IMR-90 (cell line): ENCODE measurements at regions not wholly inside any gene's neighbourhood (a gene's known extent, or its start where the extent isn't known, plus 50 kb on each side); places are given as distances from the start of the nearest gene placed in this dataset.

Experiments used
- ATAC-seq: fragments of 200-7000 bp; cut with Tn5 transposase; 2 replicates; pipeline ENCODE4 v1.9.1; 2020; ENCODE audit warnings: low read depth, mild to moderate bottlenecking, moderate library complexity
- BruUV-seq: library from RNA; stranded (reverse); fragments of 400-500 nt; replicated peaks from 2 replicates; lab custom pipeline; 2021; lab: Mats Ljungman, UMichigan
- CTCF ChIA-PET: fragments of 300-600 bp; formaldehyde crosslinking; extraction: SDS; loops from one replicate; lab custom pipeline; 2021; ENCODE audit warnings: antibody characterized with exemption; lab: Yijun Ruan, JAX
- POLR2A ChIA-PET: fragments of 300-600 bp; sonication (Branson Sonifier 250); formaldehyde crosslinking; loops from one replicate; lab custom pipeline; 2022; ENCODE audit warnings: antibody characterized with exemption; ENCODE audit not compliant: unreplicated experiment; lab: Charles Lee
- DNase-seq: peaks from one replicate; pipeline ENCODE4 v3.0.0; 2013
- H2AFZ ChIP-seq: replicated peaks from 2 replicates; pipeline ENCODE3; 2013; ENCODE audit warnings: low read length, mild to moderate bottlenecking; ENCODE audit not compliant: poor library complexity
- H2AK5ac ChIP-seq: 2 replicates; pipeline ENCODE4 v1.6.1; 2013; ENCODE audit warnings: low read depth, low read length, inconsistent platforms
- H2AK9ac ChIP-seq: replicated peaks from 2 replicates; pipeline ENCODE3; 2013; ENCODE audit warnings: mild to moderate bottlenecking, low read depth, low read length, moderate library complexity; ENCODE audit not compliant: poor library complexity
- H2BK120ac ChIP-seq: 2 replicates; pipeline ENCODE4 v1.6.1; 2013; ENCODE audit warnings: low read depth, low read length, inconsistent platforms
- H2BK15ac ChIP-seq: 3 replicates; pipeline ENCODE4 v1.6.1; 2013; ENCODE audit warnings: low read depth, low read length, inconsistent platforms
- H2BK20ac ChIP-seq: 2 replicates; pipeline ENCODE4 v1.6.1; 2013; ENCODE audit warnings: low read depth, mild to moderate bottlenecking, inconsistent platforms, low read length, moderate library complexity
- H2BK5ac ChIP-seq: 2 replicates; pipeline ENCODE4 v1.6.1; 2013; ENCODE audit warnings: mild to moderate bottlenecking, low read depth, low read length, inconsistent platforms; ENCODE audit not compliant: poor library complexity, severe bottlenecking
- H3K14ac ChIP-seq: replicated peaks from 2 replicates; pipeline ENCODE4 v1.6.1; 2013; ENCODE audit warnings: low read depth, low read length, inconsistent platforms
- H3K18ac ChIP-seq: 2 replicates; pipeline ENCODE4 v1.6.1; 2013; ENCODE audit warnings: low read depth, low read length, control low read depth
- H3K23ac ChIP-seq: 2 replicates; pipeline ENCODE4 v1.6.1; 2013; ENCODE audit warnings: low read depth, low read length, inconsistent platforms
- H3K27ac ChIP-seq: 2 replicates; pipeline ENCODE4 v1.5.1; 2013; ENCODE audit warnings: mild to moderate bottlenecking, control low read depth, low read length; ENCODE audit not compliant: insufficient read depth
- H3K27me3 ChIP-seq: 2 replicates; pipeline ENCODE4 v1.6.1; 2013; ENCODE audit warnings: low read length; ENCODE audit not compliant: control insufficient read depth, insufficient read depth
- H3K36me3 ChIP-seq: 2 replicates; pipeline ENCODE4 v1.6.1; 2013; ENCODE audit warnings: low read length, mixed read lengths; ENCODE audit not compliant: control insufficient read depth, insufficient read depth
- H3K4ac ChIP-seq: 2 replicates; pipeline ENCODE4 v1.6.1; 2013; ENCODE audit warnings: low read depth, low read length, inconsistent platforms
- H3K4me1 ChIP-seq: 2 replicates; pipeline ENCODE4 v1.6.1; 2013; ENCODE audit warnings: low read length, mixed read lengths; ENCODE audit not compliant: control insufficient read depth, insufficient read depth
- H3K4me2 ChIP-seq: 2 replicates; pipeline ENCODE4 v1.6.1; 2013; ENCODE audit warnings: low read depth, mild to moderate bottlenecking, control low read depth, low read length, moderate library complexity
- H3K4me3 ChIP-seq: 2 replicates; pipeline ENCODE4 v1.5.1; 2013; ENCODE audit warnings: low read depth, mild to moderate bottlenecking, control low read depth, low read length, moderate library complexity; ENCODE audit not compliant: insufficient read depth
- H3K56ac ChIP-seq: 2 replicates; pipeline ENCODE4 v1.6.1; 2013; ENCODE audit warnings: low read length, inconsistent platforms; ENCODE audit not compliant: insufficient read depth; ENCODE audit errors: extremely low read depth
- H3K79me1 ChIP-seq, 2 experiments: 2 replicates each; pipeline ENCODE4 v1.6.1; 2013; ENCODE audit warnings: low read length in 2 of 2, inconsistent platforms in 1 of 2, low read depth in 1 of 2
- H3K9ac ChIP-seq: 2 replicates; pipeline ENCODE4 v1.6.1; 2013; ENCODE audit warnings: low read depth, low read length, control low read depth
- H3K9me1 ChIP-seq: 2 replicates; pipeline ENCODE4 v1.6.1; 2013; ENCODE audit warnings: low read length, inconsistent platforms; ENCODE audit not compliant: insufficient read depth
- H3K9me3 ChIP-seq: 2 replicates; pipeline ENCODE4 v1.6.1; 2013; ENCODE audit warnings: low read length; ENCODE audit not compliant: control insufficient read depth, insufficient read depth
- H4K20me1 ChIP-seq: 2 replicates; pipeline ENCODE4 v1.6.1; 2013; ENCODE audit warnings: low read length, inconsistent platforms; ENCODE audit not compliant: insufficient read depth
- H4K5ac ChIP-seq: 2 replicates; pipeline ENCODE4 v1.6.1; 2013; ENCODE audit warnings: mild to moderate bottlenecking, low read depth, low read length, control low read depth
- H4K8ac ChIP-seq, 2 experiments: 2 replicates each; pipeline ENCODE4 v1.6.1; 2013; ENCODE audit warnings: low read depth in 2 of 2, low read length in 2 of 2, control low read depth in 1 of 2, inconsistent platforms in 1 of 2
- H4K91ac ChIP-seq: 2 replicates; pipeline ENCODE4 v1.6.1; 2013; ENCODE audit warnings: low read depth, low read length, inconsistent platforms; ENCODE audit not compliant: insufficient read depth
- BHLHE40 ChIP-seq: fragments of 150-350 bp; IDR thresholded peaks from 2 replicates; pipeline ENCODE4 v1.6.1; 2016; ENCODE audit warnings: mild to moderate bottlenecking, low read depth, low read length
- CEBPB ChIP-seq: IDR thresholded peaks from 2 replicates; pipeline ENCODE4 v1.6.1; 2012; ENCODE audit warnings: low read depth, low read length, improper control_type of control experiment
- CHD1 ChIP-seq: IDR thresholded peaks from 2 replicates; pipeline ENCODE4 v1.6.1; 2012; ENCODE audit warnings: low read depth, low read length, improper control_type of control experiment
- CTCF ChIP-seq: conservative IDR thresholded peaks from 2 replicates; pipeline ENCODE4 v1.5.1; 2012; ENCODE audit warnings: mild to moderate bottlenecking, low read depth, low read length, improper control_type of control experiment
- FOS ChIP-seq: fragments of 150-350 bp; IDR thresholded peaks from 2 replicates; pipeline ENCODE4 v1.6.1; 2016; ENCODE audit warnings: low read depth, low read length
- MAFK ChIP-seq: IDR thresholded peaks from 2 replicates; pipeline ENCODE4 v1.6.1; 2012; ENCODE audit warnings: low read depth, low read length, improper control_type of control experiment
- MAZ ChIP-seq: IDR thresholded peaks from 2 replicates; pipeline ENCODE4 v1.6.1; 2012; ENCODE audit warnings: low read depth, mild to moderate bottlenecking, low read length, improper control_type of control experiment, moderate library complexity, borderline replicate concordance
- MXI1 ChIP-seq: IDR thresholded peaks from 2 replicates; pipeline ENCODE4 v1.6.1; 2012; ENCODE audit warnings: low read depth, mild to moderate bottlenecking, low read length, moderate library complexity, borderline replicate concordance
- NFE2L2 ChIP-seq: fragments of 150-350 bp; IDR thresholded peaks from 2 replicates; pipeline ENCODE4 v1.6.1; 2016; ENCODE audit warnings: low read depth, mild to moderate bottlenecking, low read length
- POLR2A ChIP-seq: IDR thresholded peaks from 2 replicates; pipeline ENCODE4 v1.6.1; 2012; ENCODE audit warnings: mild to moderate bottlenecking, low read depth, low read length
- RAD21 ChIP-seq: IDR thresholded peaks from 2 replicates; pipeline ENCODE4 v1.6.1; 2012; ENCODE audit warnings: low read length, improper control_type of control experiment
- RCOR1 ChIP-seq: IDR thresholded peaks from 2 replicates; pipeline ENCODE4 v1.6.1; 2012; ENCODE audit warnings: mild to moderate bottlenecking, low read length, improper control_type of control experiment; ENCODE audit not compliant: insufficient replicate concordance
- RFX5 ChIP-seq: IDR thresholded peaks from 2 replicates; pipeline ENCODE4 v1.8.0; 2012; ENCODE audit warnings: low read depth, mild to moderate bottlenecking, low read length, moderate library complexity
- SMC3 ChIP-seq: fragments of 150-350 bp; IDR thresholded peaks from 2 replicates; pipeline ENCODE4 v1.6.1; 2016; ENCODE audit warnings: low read depth, mild to moderate bottlenecking, antibody characterized with exemption, low read length, moderate library complexity
- WGBS, 2 experiments: methylation state at CpG; one replicate each; pipeline versions ENCODE4 v1.1.5 to v1.1.7; 2013; ENCODE audit warnings: missing lambda C conversion rate in 2 of 2; ENCODE audit not compliant: insufficient read length in 1 of 2; ENCODE audit errors: extremely low coverage in 2 of 2; 5-methylcytosine and 5-hydroxymethylcytosine counted together
- dilution Hi-C: fragments of 300-500 bp; cut with HindIII; formaldehyde crosslinking; loops from one replicate; pipeline ENCODE4 v1.14.3; 2018; ENCODE audit warnings: low sequenced_read_pairs; ENCODE audit not compliant: unreplicated experiment
- in situ Hi-C: fragments of 300-500 bp; cut with MboI; formaldehyde crosslinking; loops from 3 replicates; pipeline ENCODE4 v1.14.3; 2019; ENCODE audit warnings: low sequenced_read_pairs, inconsistent platforms, mixed read lengths
- intact Hi-C: fragments of 100-400 bp; cut with micrococcal nuclease; formaldehyde crosslinking; loops from 2 replicates; pipeline ENCODE4 v1.10.0; 2022
- TF ChIP-seq, protein P1 (sequence below): fragments of 150-350 bp; IDR thresholded peaks from 2 replicates; pipeline ENCODE4 v1.6.1; 2017; ENCODE audit warnings: mild to moderate bottlenecking, antibody characterized with exemption, low read length, low read depth
- TF ChIP-seq, protein P2 (sequence below): fragments of 150-350 bp; IDR thresholded peaks from 2 replicates; pipeline ENCODE4 v1.6.1; 2016; ENCODE audit warnings: low read depth, mild to moderate bottlenecking, low read length, moderate library complexity, borderline replicate concordance

DNA sequence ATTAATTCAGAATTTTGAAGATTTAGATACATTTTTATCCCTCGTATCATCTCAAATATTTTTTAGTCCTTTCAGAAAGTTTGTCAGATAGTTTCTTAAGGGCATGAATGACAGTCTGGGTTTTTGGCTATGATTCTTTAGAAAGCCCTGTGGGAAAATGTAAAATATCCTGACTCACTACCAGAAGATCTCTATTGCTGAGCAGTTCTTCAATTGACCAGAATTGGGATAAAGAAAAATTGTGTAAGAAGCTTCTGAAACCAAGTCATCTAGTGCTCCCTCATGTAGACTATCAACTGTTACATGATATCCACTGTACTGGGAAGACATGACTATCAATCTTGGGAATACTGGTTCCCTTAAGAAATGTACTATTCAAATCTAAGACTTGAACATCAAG lies 608.3 kb upstream of the CHRM3 start:
- H3K14ac ChIP-seq = no peak overlapping the region
- peaks cover 5% of the 10 kb centered on the region for H3K9me3 ChIP-seq
- H2BK20ac ChIP-seq = no peak overlapping the region
- H2AFZ ChIP-seq = no peak overlapping the region
- no CpG with 5 or more reads among the region's 1 CpG for WGBS, 2 experiments
- TF ChIP-seq MAFK (no peak), NFE2L2 (no peak), CTCF (no peak), MAZ (no peak), RCOR1 (no peak), BHLHE40 (no peak), CHD1 (no peak), RAD21 (no peak), SMC3 (no peak), CEBPB (no peak), POLR2A (no peak), MXI1 (no peak), FOS (no peak), RFX5 (no peak)
- TF ChIP-seq, protein P1, sequence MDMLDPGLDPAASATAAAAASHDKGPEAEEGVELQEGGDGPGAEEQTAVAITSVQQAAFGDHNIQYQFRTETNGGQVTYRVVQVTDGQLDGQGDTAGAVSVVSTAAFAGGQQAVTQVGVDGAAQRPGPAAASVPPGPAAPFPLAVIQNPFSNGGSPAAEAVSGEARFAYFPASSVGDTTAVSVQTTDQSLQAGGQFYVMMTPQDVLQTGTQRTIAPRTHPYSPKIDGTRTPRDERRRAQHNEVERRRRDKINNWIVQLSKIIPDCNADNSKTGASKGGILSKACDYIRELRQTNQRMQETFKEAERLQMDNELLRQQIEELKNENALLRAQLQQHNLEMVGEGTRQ = no peak
- TF ChIP-seq, protein P2, sequence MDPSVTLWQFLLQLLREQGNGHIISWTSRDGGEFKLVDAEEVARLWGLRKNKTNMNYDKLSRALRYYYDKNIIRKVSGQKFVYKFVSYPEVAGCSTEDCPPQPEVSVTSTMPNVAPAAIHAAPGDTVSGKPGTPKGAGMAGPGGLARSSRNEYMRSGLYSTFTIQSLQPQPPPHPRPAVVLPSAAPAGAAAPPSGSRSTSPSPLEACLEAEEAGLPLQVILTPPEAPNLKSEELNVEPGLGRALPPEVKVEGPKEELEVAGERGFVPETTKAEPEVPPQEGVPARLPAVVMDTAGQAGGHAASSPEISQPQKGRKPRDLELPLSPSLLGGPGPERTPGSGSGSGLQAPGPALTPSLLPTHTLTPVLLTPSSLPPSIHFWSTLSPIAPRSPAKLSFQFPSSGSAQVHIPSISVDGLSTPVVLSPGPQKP = no peak
- H4K20me1 ChIP-seq = no peaks in the 10 kb centered on the region
- no peak overlapping the region for H3K56ac ChIP-seq
- H2BK120ac ChIP-seq = no peak overlapping the region
- H4K8ac ChIP-seq = no peak overlapping the region
- dilution Hi-C loops = no loop called here
- H3K23ac ChIP-seq = no peak overlapping the region
- no peak overlapping the region for H2AK5ac ChIP-seq
- H3K4me1 ChIP-seq = no peaks in the 10 kb centered on the region
- H4K5ac ChIP-seq = no peak overlapping the region
- H4K91ac ChIP-seq = no peak overlapping the region
- no TSS peak for BruUV-seq
- ChIA-PET POLR2A (no interaction called here), CTCF (no interaction called here)
- in situ Hi-C loops = no loop called here
- no peaks in the 10 kb centered on the region for H3K79me1 ChIP-seq
- H3K4me2 ChIP-seq = no peak overlapping the region
- no peak overlapping the region for H2AK9ac ChIP-seq
- no peak overlapping the region for H3K18ac ChIP-seq
- H3K36me3 ChIP-seq = no peaks in the 10 kb centered on the region
- no peak overlapping the region for H2BK15ac ChIP-seq
- H3K9me1 ChIP-seq = no peaks in the 10 kb centered on the region
- H3K4ac ChIP-seq = no peak overlapping the region
- ATAC-seq (no peak), DNase-seq (no peak)
- H3K9ac ChIP-seq = no peak overlapping the region
- no peak overlapping the region for H2BK5ac ChIP-seq
- intact Hi-C loops = no loop called here
- no peaks in the 10 kb centered on the region for H3K27me3 ChIP-seq
- no peak overlapping the region for H3K4me3 ChIP-seq
- H3K27ac ChIP-seq = no peak overlapping the region
